ENCODE measurements at regions not wholly inside any gene's neighbourhood (a gene's known extent, or its start where the extent isn't known, plus 50 kb on each side); places are given as distances from the start of the nearest gene placed in this dataset.
"Not testable (repeated sequence)": the region's sequence is repeated elsewhere in the genome, so short reads cannot be mapped to it uniquely, and the experiment has no call there.

- no peak for DNase-seq (ENCODE audit: insufficient read length)
- no peak for FAIRE-seq
- TF ChIP-seq TAF1 (IDR thresholded peaks at IDR 0.05; ENCODE audit: borderline replicate concordance, low read depth, low read length) (no peak), POLR2A (IDR thresholded peaks at IDR 0.05; ENCODE audit: low read depth, low read length) (no peak), POLR2AphosphoS5 (IDR thresholded peaks at IDR 0.05; ENCODE audit: low read depth, low read length) (no peak)
Measured at GRCh38 chr10:117783698-117784395, 241.3 kb downstream of the EMX2 start.

GRCh38 chr10:117784776-117785175 lies 242.2 kb downstream of the EMX2 start:
- DNase-seq (ENCODE audit: insufficient read length) (no peak), FAIRE-seq (no peak)
- TF ChIP-seq TAF1 (IDR thresholded peaks at IDR 0.05; ENCODE audit: borderline replicate concordance, low read depth, low read length) (no peak), POLR2AphosphoS5 (IDR thresholded peaks at IDR 0.05; ENCODE audit: low read depth, low read length) (no peak), POLR2A (IDR thresholded peaks at IDR 0.05; ENCODE audit: low read depth, low read length) (no peak)

- DNase-seq (ENCODE audit: insufficient read length) (no peak), FAIRE-seq (no peak)
- TF ChIP-seq POLR2AphosphoS5 (IDR thresholded peaks at IDR 0.05; ENCODE audit: low read depth, low read length) (no peak), TAF1 (IDR thresholded peaks at IDR 0.05; ENCODE audit: borderline replicate concordance, low read depth, low read length) (no peak), POLR2A (IDR thresholded peaks at IDR 0.05; ENCODE audit: low read depth, low read length) (no peak)
Measured at GRCh38 chr10:117788911-117789310, 246.4 kb downstream of the EMX2 start.

- DNase-seq (ENCODE audit: insufficient read length) (no peak), FAIRE-seq (no peak)
- TF ChIP-seq POLR2AphosphoS5 (IDR thresholded peaks at IDR 0.05; ENCODE audit: low read depth, low read length) (no peak), TAF1 (IDR thresholded peaks at IDR 0.05; ENCODE audit: borderline replicate concordance, low read depth, low read length) (no peak), POLR2A (IDR thresholded peaks at IDR 0.05; ENCODE audit: low read depth, low read length) (no peak)
Measured at GRCh38 chr10:117790179-117790578, 247.6 kb downstream of the EMX2 start.

GRCh38 chr10:117790621-117791020 lies 248.1 kb downstream of the EMX2 start:
- TF ChIP-seq POLR2AphosphoS5 (IDR thresholded peaks at IDR 0.05; ENCODE audit: low read depth, low read length) = no peak
- TF ChIP-seq POLR2A (IDR thresholded peaks at IDR 0.05; ENCODE audit: low read depth, low read length) = no peak
- TF ChIP-seq TAF1 (IDR thresholded peaks at IDR 0.05; ENCODE audit: borderline replicate concordance, low read depth, low read length) = no peak
- DNase-seq (ENCODE audit: insufficient read length) = no peak
- no peak for FAIRE-seq

GRCh38 chr10:117792214-117792613 lies 249.7 kb downstream of the EMX2 start:
- TF ChIP-seq POLR2AphosphoS5 (IDR thresholded peaks at IDR 0.05; ENCODE audit: low read depth, low read length) (no peak), TAF1 (IDR thresholded peaks at IDR 0.05; ENCODE audit: borderline replicate concordance, low read depth, low read length) (no peak), POLR2A (IDR thresholded peaks at IDR 0.05; ENCODE audit: low read depth, low read length) (no peak)
- DNase-seq (ENCODE audit: insufficient read length) = no peak
- FAIRE-seq = no peak

GRCh38 chr10:117796130-117796745 lies 250.5 kb downstream of the RAB11FIP2 start:
- no peak for FAIRE-seq
- no peak for TF ChIP-seq TAF1 (IDR thresholded peaks at IDR 0.05; ENCODE audit: borderline replicate concordance, low read depth, low read length)
- TF ChIP-seq POLR2AphosphoS5 (IDR thresholded peaks at IDR 0.05; ENCODE audit: low read depth, low read length) = no peak
- no peak for DNase-seq (ENCODE audit: insufficient read length)

GRCh38 chr10:117797296-117797695 lies 249.4 kb downstream of the RAB11FIP2 start:
- no peak for FAIRE-seq
- TF ChIP-seq POLR2AphosphoS5 (IDR thresholded peaks at IDR 0.05; ENCODE audit: low read depth, low read length) (no peak), POLR2A (IDR thresholded peaks at IDR 0.05; ENCODE audit: low read depth, low read length) (no peak), TAF1 (IDR thresholded peaks at IDR 0.05; ENCODE audit: borderline replicate concordance, low read depth, low read length) (no peak)
- DNase-seq (ENCODE audit: insufficient read length) = no peak

- DNase-seq (ENCODE audit: insufficient read length) (no peak), FAIRE-seq (no peak)
- TF ChIP-seq TAF1 (IDR thresholded peaks at IDR 0.05; ENCODE audit: borderline replicate concordance, low read depth, low read length) = no peak
- no peak for TF ChIP-seq POLR2AphosphoS5 (IDR thresholded peaks at IDR 0.05; ENCODE audit: low read depth, low read length)
- no peak for TF ChIP-seq POLR2A (IDR thresholded peaks at IDR 0.05; ENCODE audit: low read depth, low read length)
Measured at GRCh38 chr10:117801691-117802090, 245.1 kb downstream of the RAB11FIP2 start.

- no peak for FAIRE-seq
Measured at GRCh38 chr10:117804470-117805011, 242.2 kb downstream of the RAB11FIP2 start.

GRCh38 chr10:117805139-117805538 lies 241.6 kb downstream of the RAB11FIP2 start:
- no peak for DNase-seq (ENCODE audit: insufficient read length)
- no peak for FAIRE-seq
- no peak for TF ChIP-seq TAF1 (IDR thresholded peaks at IDR 0.05; ENCODE audit: borderline replicate concordance, low read depth, low read length)
- no peak for TF ChIP-seq POLR2A (IDR thresholded peaks at IDR 0.05; ENCODE audit: low read depth, low read length)
- TF ChIP-seq POLR2AphosphoS5 (IDR thresholded peaks at IDR 0.05; ENCODE audit: low read depth, low read length) = no peak

More at GRCh38 chr10:117804470-117805011, 242.2 kb downstream of the RAB11FIP2 start:
- TF ChIP-seq TAF1 (IDR thresholded peaks at IDR 0.05; ENCODE audit: borderline replicate concordance, low read depth, low read length) (no peak), POLR2AphosphoS5 (IDR thresholded peaks at IDR 0.05; ENCODE audit: low read depth, low read length) (no peak), POLR2A (IDR thresholded peaks at IDR 0.05; ENCODE audit: low read depth, low read length) (no peak)
- DNase-seq (ENCODE audit: insufficient read length) = no peak

GRCh38 chr10:117807441-117807840 lies 239.3 kb downstream of the RAB11FIP2 start:
- FAIRE-seq (no peak), DNase-seq (ENCODE audit: insufficient read length) (no peak)
- TF ChIP-seq POLR2A (IDR thresholded peaks at IDR 0.05; ENCODE audit: low read depth, low read length) = no peak
- no peak for TF ChIP-seq POLR2AphosphoS5 (IDR thresholded peaks at IDR 0.05; ENCODE audit: low read depth, low read length)
- no peak for TF ChIP-seq TAF1 (IDR thresholded peaks at IDR 0.05; ENCODE audit: borderline replicate concordance, low read depth, low read length)

- not testable (repeated sequence) for FAIRE-seq; DNase-seq (ENCODE audit: insufficient read length)
Measured at GRCh38 chr10:117815816-117816215, 230.9 kb downstream of the RAB11FIP2 start.
